ENCODE measurements at regions not wholly inside any gene's neighbourhood (a gene's known extent, or its start where the extent isn't known, plus 50 kb on each side); places are given as distances from the start of the nearest gene placed in this dataset.

GRCh38 chr20:48205281-48205782 lies 420.1 kb upstream of the SULF2 start:
- no peak for DNase-seq (ENCODE audit: low read depth)

GRCh38 chr20:48204499-48204898 lies 419.2 kb upstream of the SULF2 start:
- DNase-seq (ENCODE audit: low read depth): no peak

DNA sequence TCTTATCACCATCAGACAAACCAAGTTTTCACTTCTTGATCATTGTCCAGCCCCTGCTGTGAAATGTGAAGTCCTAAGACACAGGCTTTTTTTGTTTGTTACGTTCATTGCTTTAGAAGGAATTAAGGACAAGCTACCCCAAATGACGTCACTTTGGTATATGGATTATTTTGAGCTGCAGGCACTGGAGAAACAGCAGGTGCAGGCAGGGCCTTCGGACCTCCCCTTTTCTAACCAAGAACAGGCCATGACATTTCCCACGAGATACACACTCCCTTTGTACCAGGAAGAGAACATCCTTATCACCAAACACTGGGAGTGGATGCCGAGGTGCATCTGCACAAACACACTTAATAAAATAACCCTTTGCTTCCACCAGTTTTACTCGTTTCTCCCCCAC lies 418.0 kb upstream of the SULF2 start:
- no peak for DNase-seq (ENCODE audit: low read depth)

GRCh38 chr20:48202334-48203113 lies 417.2 kb upstream of the SULF2 start:
- DNase-seq (ENCODE audit: low read depth): no peak

DNA sequence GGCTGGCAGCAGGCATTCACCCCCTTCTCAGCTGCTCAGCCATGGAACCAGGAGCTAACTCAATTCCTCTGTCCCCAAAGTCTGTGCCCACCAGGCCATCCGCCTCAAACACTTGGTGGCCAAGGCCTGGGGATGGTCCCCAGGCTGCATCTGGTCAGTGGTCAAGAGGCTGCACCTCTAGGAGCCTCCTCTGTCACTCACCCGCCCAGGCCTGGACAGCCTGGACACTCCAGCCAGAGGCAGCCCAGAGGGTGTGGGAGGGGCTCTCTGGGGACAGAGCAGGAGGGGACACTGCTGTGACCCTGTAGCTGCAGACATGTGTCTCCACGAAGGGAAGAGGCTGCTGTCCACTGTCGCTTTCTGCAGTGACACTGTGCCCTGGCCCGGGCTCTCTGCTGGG lies 416.6 kb upstream of the SULF2 start:
- DNase-seq (ENCODE audit: low read depth): no peak

DNA sequence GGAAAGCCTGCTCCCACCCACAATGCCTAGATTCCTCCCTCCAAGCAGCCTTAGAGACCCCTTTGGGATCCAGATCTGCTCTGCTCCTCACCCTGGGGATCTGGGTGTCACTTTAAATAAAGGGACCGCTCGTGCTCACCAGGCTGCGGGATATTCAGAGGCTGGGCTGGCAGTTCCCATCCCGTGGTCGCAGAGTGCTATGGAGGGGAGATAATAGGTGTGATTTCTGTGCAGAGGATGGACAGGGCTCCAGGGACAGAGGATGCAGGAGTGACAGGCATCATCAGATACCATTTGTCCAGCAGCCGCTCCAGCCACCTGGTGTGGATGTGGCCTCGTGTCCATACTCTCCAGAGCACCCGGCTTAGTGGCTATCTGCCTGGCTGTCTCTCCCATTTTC lies 415.9 kb upstream of the SULF2 start:
- DNase-seq (ENCODE audit: low read depth): no peak

DNA sequence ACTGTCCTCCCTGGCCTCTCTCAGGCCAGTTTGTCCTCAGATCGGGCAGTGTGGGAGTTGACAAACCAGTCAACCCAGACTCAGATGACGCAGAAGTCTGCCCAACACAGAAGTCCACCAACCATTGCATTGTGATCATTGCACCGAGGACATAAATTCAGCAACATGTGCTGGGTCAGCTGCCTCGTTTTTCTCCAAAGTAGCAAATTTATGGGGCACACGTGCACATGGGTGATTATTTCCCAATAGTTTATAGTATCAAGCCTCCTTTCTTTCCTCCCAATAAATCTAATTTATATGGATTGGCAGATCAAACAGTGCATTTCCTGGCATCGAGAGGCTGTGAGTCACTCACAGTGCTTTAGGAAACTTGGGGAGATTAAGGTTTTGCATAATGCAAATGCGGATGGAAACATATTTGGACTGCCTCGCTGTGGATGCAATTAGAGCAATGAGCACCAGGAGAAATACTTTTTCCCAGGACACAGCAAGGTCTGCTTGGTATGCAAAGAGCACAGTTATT lies 413.7 kb upstream of the SULF2 start:
- no peak for DNase-seq (ENCODE audit: low read depth)

- DNase-seq (ENCODE audit: low read depth): no peak
Observed at GRCh38 chr20:48197066-48197465, 411.8 kb upstream of the SULF2 start.

GRCh38 chr20:48196486-48196885 lies 411.2 kb upstream of the SULF2 start:
- DNase-seq (ENCODE audit: low read depth): no peak

GRCh38 chr20:48196001-48196400 lies 410.7 kb upstream of the SULF2 start:
- DNase-seq (ENCODE audit: low read depth): no peak

- DNase-seq (ENCODE audit: low read depth): no peak
Observed at GRCh38 chr20:48195121-48195870, 410.0 kb upstream of the SULF2 start.

DNA sequence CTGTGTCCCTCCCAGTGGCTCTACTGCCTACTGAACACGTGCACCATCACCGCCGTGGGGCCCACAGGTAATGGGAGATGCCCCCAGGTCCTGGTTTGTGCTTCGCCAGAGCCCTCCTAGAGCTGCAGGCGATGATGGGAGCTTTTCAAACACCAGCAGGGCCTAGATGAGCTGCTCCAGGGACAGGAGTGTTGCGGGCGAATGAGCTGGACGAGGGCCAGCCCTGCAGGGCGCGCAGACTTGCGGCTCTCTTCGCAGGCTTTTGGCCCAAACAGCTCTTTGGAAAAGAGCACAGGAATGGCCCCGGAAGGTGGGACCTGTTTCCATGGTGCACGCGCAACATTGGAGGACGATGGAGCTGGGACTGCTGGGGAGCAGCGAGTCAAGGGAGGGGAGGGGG lies 409.3 kb upstream of the SULF2 start:
- DNase-seq (ENCODE audit: low read depth): no peak

DNA sequence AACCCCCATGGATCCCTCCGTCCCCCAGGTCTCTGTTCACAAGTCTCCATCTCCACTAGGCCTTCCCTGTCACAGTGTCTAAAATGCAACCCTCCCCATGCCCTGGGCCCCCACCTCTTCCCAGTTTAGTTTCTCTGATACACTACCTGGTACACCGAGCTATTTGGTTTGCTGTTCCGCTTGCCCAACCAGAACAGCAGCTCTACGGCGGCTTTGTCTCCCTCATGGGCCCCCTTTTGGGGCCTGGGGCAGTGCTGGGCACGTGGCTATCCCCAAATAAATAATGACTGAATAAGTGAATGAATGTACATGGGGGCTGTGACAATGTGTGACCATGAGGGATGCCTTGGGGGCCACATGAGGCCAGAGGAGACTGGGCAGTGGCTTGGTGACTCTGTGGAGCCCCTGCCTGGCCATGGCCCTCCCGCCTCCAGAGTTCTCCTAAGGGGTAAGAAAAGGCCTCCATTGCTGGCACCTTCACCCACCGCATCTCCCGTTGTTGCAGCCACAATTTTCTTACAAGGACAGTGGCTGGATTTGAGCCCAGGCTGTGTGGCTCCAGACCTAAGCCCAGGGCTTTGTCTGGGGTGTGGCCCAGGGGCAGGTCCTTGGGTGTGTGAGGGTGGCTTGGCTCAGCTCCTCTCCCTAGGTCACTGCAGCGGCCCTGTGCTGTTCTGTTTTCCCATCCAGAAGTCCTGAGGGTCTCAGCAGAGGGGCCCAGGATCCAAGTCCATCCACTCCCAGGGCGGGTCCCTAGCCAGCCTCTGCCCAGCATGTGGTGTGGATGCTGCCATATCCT lies 408.5 kb upstream of the SULF2 start:
- no peak for DNase-seq (ENCODE audit: low read depth)

- no peak for DNase-seq (ENCODE audit: low read depth)
Observed at GRCh38 chr20:48192109-48192508, 406.8 kb upstream of the SULF2 start.

GRCh38 chr20:48191200-48191599 lies 405.9 kb upstream of the SULF2 start:
- DNase-seq (ENCODE audit: low read depth): no peak

DNA sequence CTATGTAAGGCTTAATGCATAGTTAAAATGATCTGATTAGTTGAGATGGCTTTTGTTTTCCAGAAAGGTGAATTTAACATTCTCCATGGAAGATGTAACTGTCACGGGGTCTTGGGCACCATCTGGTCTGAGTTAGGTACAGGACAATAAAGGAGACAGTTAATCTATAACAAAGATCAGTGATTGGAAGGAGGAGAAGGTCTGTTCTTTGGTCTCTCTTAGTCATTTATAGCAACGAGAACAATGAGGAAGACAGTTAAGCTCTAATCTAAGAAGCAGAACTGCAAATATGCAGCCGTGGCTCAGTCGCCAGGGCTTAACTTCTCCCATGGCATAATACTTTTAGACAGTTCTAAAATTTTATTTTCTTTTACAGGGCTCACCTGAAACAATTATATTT lies 405.5 kb upstream of the SULF2 start:
- DNase-seq (ENCODE audit: low read depth): no peak

DNA sequence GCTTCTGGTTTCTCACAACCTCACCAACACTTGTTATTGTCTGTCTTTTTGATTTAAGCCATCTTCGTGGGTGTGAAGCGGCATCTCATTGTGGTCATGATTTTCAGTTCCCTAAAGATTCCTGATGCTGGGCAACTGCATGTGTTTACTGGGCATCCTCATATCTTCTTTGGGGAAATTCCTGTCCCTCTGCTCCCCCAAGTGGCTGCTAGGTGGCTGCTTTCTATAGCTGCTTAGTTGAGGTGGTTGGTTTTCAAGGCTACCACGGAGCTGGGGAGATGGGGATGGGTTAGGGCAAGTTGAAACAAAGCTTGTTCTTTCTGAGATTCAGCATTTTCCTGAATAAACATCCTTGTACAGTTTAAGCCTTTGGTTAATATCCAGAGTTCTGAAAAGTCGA lies 403.9 kb upstream of the SULF2 start:
- no peak for DNase-seq (ENCODE audit: low read depth)

- DNase-seq (ENCODE audit: low read depth): no peak
Observed at GRCh38 chr20:48187851-48188250, 402.6 kb upstream of the SULF2 start.

- no peak for DNase-seq (ENCODE audit: low read depth)
Observed at GRCh38 chr20:48186915-48187314, 401.6 kb upstream of the SULF2 start.

- no peak for DNase-seq (ENCODE audit: low read depth)
Observed at GRCh38 chr20:48186447-48186846, 401.2 kb upstream of the SULF2 start.

DNA sequence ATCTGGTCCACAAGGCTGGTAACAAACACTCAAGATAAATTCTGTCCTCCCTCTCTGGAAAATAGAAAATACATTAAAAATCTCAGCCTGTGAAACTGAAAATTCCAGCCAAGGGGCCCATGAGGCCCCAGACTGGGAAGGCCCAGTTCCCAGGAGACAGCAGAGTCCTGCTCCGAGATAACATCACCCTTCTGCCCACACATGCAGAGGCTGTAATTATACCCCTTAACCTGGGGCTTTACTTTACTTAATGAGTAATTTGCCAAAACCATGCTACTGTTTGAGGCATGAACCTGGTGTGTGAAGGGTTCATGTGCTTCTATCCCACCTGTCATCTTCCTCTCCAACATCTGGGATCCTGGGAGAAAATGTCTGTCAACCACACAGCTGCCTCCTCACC lies 398.9 kb upstream of the SULF2 start:
- DNase-seq (ENCODE audit: low read depth): no peak

GRCh38 chr20:48181261-48181935 lies 396.1 kb upstream of the SULF2 start:
- DNase-seq (ENCODE audit: low read depth): no peak

Data from fibroblast of the conjunctiva (primary cell).